ENCODE measurements at regions not wholly inside any gene's neighbourhood (a gene's known extent, or its start where the extent isn't known, plus 50 kb on each side); places are given as distances from the start of the nearest gene placed in this dataset.

- no peak for TF ChIP-seq CTCF (conservative IDR thresholded peaks at IDR 0.05)
- no peak overlapping the region for H3K27ac ChIP-seq
Observed at GRCh38 chr2:9754532-9754887, 88.8 kb upstream of the TAF1B start.

GRCh38 chr2:9755008-9755407 lies 88.3 kb upstream of the TAF1B start:
- no peak overlapping the region for H3K27ac ChIP-seq
- TF ChIP-seq CTCF (conservative IDR thresholded peaks at IDR 0.05): no peak

GRCh38 chr2:9755638-9756037 lies 87.6 kb upstream of the TAF1B start:
- H3K27ac ChIP-seq: no peak overlapping the region
- TF ChIP-seq CTCF (conservative IDR thresholded peaks at IDR 0.05): no peak

GRCh38 chr2:9756692-9757250 lies 86.5 kb upstream of the TAF1B start:
- no peak for TF ChIP-seq CTCF (conservative IDR thresholded peaks at IDR 0.05)
- no peak overlapping the region for H3K27ac ChIP-seq

GRCh38 chr2:9757501-9758264 lies 85.6 kb upstream of the TAF1B start:
- no peak for TF ChIP-seq CTCF (conservative IDR thresholded peaks at IDR 0.05)
- H3K27ac ChIP-seq: no peak overlapping the region

GRCh38 chr2:9758741-9759140 lies 84.5 kb upstream of the TAF1B start:
- H3K27ac ChIP-seq: no peak overlapping the region
- no peak for TF ChIP-seq CTCF (conservative IDR thresholded peaks at IDR 0.05)

GRCh38 chr2:9760069-9760901 lies 83.0 kb upstream of the TAF1B start:
- no peak for TF ChIP-seq CTCF (conservative IDR thresholded peaks at IDR 0.05)
- no peak overlapping the region for H3K27ac ChIP-seq
